ENCODE measurements at regions not wholly inside any gene's neighbourhood (a gene's known extent, or its start where the extent isn't known, plus 50 kb on each side); places are given as distances from the start of the nearest gene placed in this dataset.

- DNase-seq, result no peak
These were observed 636.1 kb downstream of the ARAP2 start for GRCh38 chr4:35608205-35608604.

- DNase-seq, result no peak
These were observed 630.2 kb downstream of the ARAP2 start for GRCh38 chr4:35614120-35614519.

GRCh38 chr4:35639929-35640328 lies 604.4 kb downstream of the ARAP2 start:
- no peak for DNase-seq

GRCh38 chr4:35643661-35644060 lies 600.7 kb downstream of the ARAP2 start:
- no peak for DNase-seq

GRCh38 chr4:35644591-35644990 lies 599.7 kb downstream of the ARAP2 start:
- DNase-seq, result no peak

- no peak for DNase-seq
These were observed 595.3 kb downstream of the ARAP2 start for GRCh38 chr4:35649011-35649410.

GRCh38 chr4:35649778-35650177 lies 594.5 kb downstream of the ARAP2 start:
- no peak for DNase-seq

- DNase-seq, result no peak
These were observed 592.1 kb downstream of the ARAP2 start for GRCh38 chr4:35652197-35652596.

- no peak for DNase-seq
These were observed 590.9 kb downstream of the ARAP2 start for GRCh38 chr4:35653451-35653850.

GRCh38 chr4:35673137-35673536 lies 571.2 kb downstream of the ARAP2 start:
- no peak for DNase-seq

- DNase-seq, result no peak
These were observed 559.6 kb downstream of the ARAP2 start for GRCh38 chr4:35684755-35685154.

- no peak for DNase-seq
These were observed 554.4 kb downstream of the ARAP2 start for GRCh38 chr4:35689870-35690269.

GRCh38 chr4:35690271-35690670 lies 554.0 kb downstream of the ARAP2 start:
- no peak for DNase-seq

- DNase-seq, result no peak
These were observed 549.3 kb downstream of the ARAP2 start for GRCh38 chr4:35695003-35695402.

GRCh38 chr4:35695421-35695820 lies 548.9 kb downstream of the ARAP2 start:
- no peak for DNase-seq

- DNase-seq, result no peak
These were observed 547.0 kb downstream of the ARAP2 start for GRCh38 chr4:35697210-35697736.

- no peak for DNase-seq
These were observed 543.7 kb downstream of the ARAP2 start for GRCh38 chr4:35700663-35701062.

GRCh38 chr4:35709080-35709479 lies 535.2 kb downstream of the ARAP2 start:
- no peak for DNase-seq

- DNase-seq, result no peak
These were observed 534.0 kb downstream of the ARAP2 start for GRCh38 chr4:35710343-35710742.

GRCh38 chr4:35711127-35711526 lies 533.2 kb downstream of the ARAP2 start:
- no peak for DNase-seq

- DNase-seq, result no peak
These were observed 520.3 kb downstream of the ARAP2 start for GRCh38 chr4:35723973-35724372.

GRCh38 chr4:35725131-35725530 lies 519.2 kb downstream of the ARAP2 start:
- DNase-seq, result no peak

- no peak for DNase-seq
These were observed 513.9 kb downstream of the ARAP2 start for GRCh38 chr4:35730414-35730813.

- DNase-seq, result no peak
These were observed 509.8 kb downstream of the ARAP2 start for GRCh38 chr4:35734381-35735098.

GRCh38 chr4:35739308-35739707 lies 505.0 kb downstream of the ARAP2 start:
- no peak for DNase-seq
